ENCODE measurements at regions not wholly inside any gene's neighbourhood (a gene's known extent, or its start where the extent isn't known, plus 50 kb on each side); places are given as distances from the start of the nearest gene placed in this dataset.

DNA sequence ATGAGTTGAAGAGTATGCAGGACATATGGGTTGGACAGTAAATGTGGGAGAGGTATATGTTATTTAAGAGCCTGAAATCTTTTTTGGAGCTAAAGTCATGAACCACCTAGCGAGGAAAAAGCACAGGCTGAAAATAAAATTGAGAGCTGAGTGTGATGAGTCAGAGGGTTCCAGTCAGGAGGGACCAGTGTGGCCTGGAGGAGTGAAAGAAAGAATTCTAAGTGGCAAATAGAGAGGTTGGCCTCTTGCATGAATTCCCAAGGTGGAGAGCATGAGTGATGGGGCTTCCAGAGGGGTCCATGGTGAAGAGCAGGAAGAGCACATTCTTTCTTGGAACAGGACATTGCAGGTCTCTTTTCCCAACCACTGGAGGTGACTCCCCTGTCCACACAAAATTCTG is 282.6 kb downstream of the TDRD15 start:
- H3K9me3 Mint-ChIP-seq (ENCODE audit: unreplicated experiment), result peaks cover 8% of the 10 kb centered on the region
- no peaks in the 10 kb centered on the region for H3K4me1 Mint-ChIP-seq (ENCODE audit: low read depth, unreplicated experiment)
- TF ChIP-seq CTCF (IDR thresholded peaks at IDR 0.05; ENCODE audit: insufficient read depth in 1 of 2, low read depth in 1 of 2, low read length in 1 of 2, severe bottlenecking in 1 of 2, unreplicated experiment in 1 of 2), result no peak
- Histone ChIP-seq H3K4me1 (no peaks in the 10 kb centered on the region), H3K27me3 (replicated peaks; ENCODE audit: control insufficient read depth, insufficient read depth, low read length) (no peaks in the 10 kb centered on the region; the same call in 1 of the 2 replicates), H3K4me3 (ENCODE audit: low read depth, low read length) (no peak overlapping the region), H3K9me3 (no peaks in the 10 kb centered on the region), H3K36me3 (ENCODE audit: control insufficient read depth, insufficient read depth, low read length) (no peaks in the 10 kb centered on the region)
- H3K36me3 Mint-ChIP-seq (ENCODE audit: insufficient read depth, unreplicated experiment), result no peaks in the 10 kb centered on the region
- no peak for DNase-seq
- CTCF ChIA-PET, result no interaction called here
- H3K4me3 Mint-ChIP-seq (ENCODE audit: unreplicated experiment), result no peak overlapping the region
- intact Hi-C loops (cut with micrococcal nuclease; ENCODE audit: unreplicated experiment), result no loop called here
- H3K27me3 Mint-ChIP-seq (ENCODE audit: insufficient read depth, unreplicated experiment), result no peaks in the 10 kb centered on the region
- no peak overlapping the region for H3K27ac Mint-ChIP-seq (ENCODE audit: unreplicated experiment)
- no TSS peak for BruUV-seq (replicated peaks)
- POLR2A ChIA-PET, result no interaction called here

DNA sequence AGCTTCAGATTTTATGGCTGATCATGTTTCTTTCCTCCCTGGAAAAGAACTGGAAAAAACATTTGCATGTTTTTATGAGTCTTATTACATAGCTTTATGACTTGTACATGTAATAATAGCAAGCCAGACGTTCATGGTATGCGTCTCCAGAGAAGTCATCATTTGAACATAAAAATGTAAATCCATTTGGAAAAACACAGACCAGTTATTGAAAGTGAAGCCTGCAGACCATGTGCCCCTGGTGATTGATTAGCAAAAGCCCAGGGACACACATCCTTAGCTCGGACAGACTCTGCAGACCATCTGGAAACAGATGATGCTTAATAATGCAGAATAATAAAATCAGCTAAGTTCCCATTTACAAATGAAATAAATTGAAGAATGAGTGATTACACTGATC is 283.1 kb downstream of the TDRD15 start:
- Mint-ChIP-seq H3K36me3 (ENCODE audit: insufficient read depth, unreplicated experiment) (no peaks in the 10 kb centered on the region), H3K4me3 (ENCODE audit: unreplicated experiment) (no peak overlapping the region), H3K27me3 (ENCODE audit: insufficient read depth, unreplicated experiment) (no peaks in the 10 kb centered on the region), H3K27ac (ENCODE audit: unreplicated experiment) (no peak overlapping the region), H3K4me1 (ENCODE audit: low read depth, unreplicated experiment) (no peaks in the 10 kb centered on the region), H3K9me3 (ENCODE audit: unreplicated experiment) (peaks cover 8% of the 10 kb centered on the region)
- H3K4me3 ChIP-seq (ENCODE audit: low read depth, low read length), result no peak overlapping the region
- intact Hi-C loops (cut with micrococcal nuclease; ENCODE audit: unreplicated experiment), result no loop called here
- CTCF ChIA-PET, result no interaction called here
- H3K9me3 ChIP-seq, result no peaks in the 10 kb centered on the region
- H3K27me3 ChIP-seq (replicated peaks; ENCODE audit: control insufficient read depth, insufficient read depth, low read length), result no peaks in the 10 kb centered on the region; the same call in 1 of the 2 replicates
- no peaks in the 10 kb centered on the region for H3K4me1 ChIP-seq
- DNase-seq, result no peak
- TF ChIP-seq CTCF (IDR thresholded peaks at IDR 0.05; ENCODE audit: insufficient read depth in 1 of 2, low read depth in 1 of 2, low read length in 1 of 2, severe bottlenecking in 1 of 2, unreplicated experiment in 1 of 2), result no peak
- H3K36me3 ChIP-seq (ENCODE audit: control insufficient read depth, insufficient read depth, low read length), result no peaks in the 10 kb centered on the region
- POLR2A ChIA-PET, result no interaction called here
- no TSS peak for BruUV-seq (replicated peaks)

- H3K36me3 Mint-ChIP-seq (ENCODE audit: insufficient read depth, unreplicated experiment), result no peaks in the 10 kb centered on the region
- intact Hi-C loops (cut with micrococcal nuclease; ENCODE audit: unreplicated experiment), result no loop called here
- H3K4me1 Mint-ChIP-seq (ENCODE audit: low read depth, unreplicated experiment), result no peaks in the 10 kb centered on the region
- H3K4me3 Mint-ChIP-seq (ENCODE audit: unreplicated experiment), result no peak overlapping the region
- Histone ChIP-seq H3K4me1 (no peaks in the 10 kb centered on the region), H3K36me3 (ENCODE audit: control insufficient read depth, insufficient read depth, low read length) (no peaks in the 10 kb centered on the region), H3K4me3 (ENCODE audit: low read depth, low read length) (no peak overlapping the region), H3K27me3 (replicated peaks; ENCODE audit: control insufficient read depth, insufficient read depth, low read length) (no peaks in the 10 kb centered on the region), H3K9me3 (no peaks in the 10 kb centered on the region)
- H3K9me3 Mint-ChIP-seq (ENCODE audit: unreplicated experiment), result peaks cover 8% of the 10 kb centered on the region
- BruUV-seq (replicated peaks), result no TSS peak
- no peak overlapping the region for H3K27ac Mint-ChIP-seq (ENCODE audit: unreplicated experiment)
- TF ChIP-seq CTCF (IDR thresholded peaks at IDR 0.05; ENCODE audit: insufficient read depth in 1 of 2, low read depth in 1 of 2, low read length in 1 of 2, severe bottlenecking in 1 of 2, unreplicated experiment in 1 of 2), result no peak
- H3K27me3 Mint-ChIP-seq (ENCODE audit: insufficient read depth, unreplicated experiment), result no peaks in the 10 kb centered on the region
- no peak for DNase-seq
- POLR2A ChIA-PET, result no interaction called here
- CTCF ChIA-PET, result no interaction called here
Observed at GRCh38 chr2:21407851-21408250, 284.1 kb downstream of the TDRD15 start.

Data from Caco-2 (cell line).